Neural progenitor cell (in vitro differentiated cells): ENCODE measurements at regions not wholly inside any gene's neighbourhood (a gene's known extent, or its start where the extent isn't known, plus 50 kb on each side); places are given as distances from the start of the nearest gene placed in this dataset.

Experiments used
- DNase-seq: peaks from one replicate; pipeline ENCODE4 v3.0.0-alpha.2; 2016; ENCODE audit warnings: low spot score
- H2AFZ ChIP-seq: fragments of 200-600 bp; sonication (generic); replicated peaks from 2 replicates; pipeline ENCODE4 v1.6.1; 2016; ENCODE audit warnings: antibody characterized with exemption
- H3F3A ChIP-seq: fragments of 200-600 bp; sonication (generic); 2 replicates; pipeline ENCODE4 v1.6.1; 2016; ENCODE audit warnings: antibody characterized with exemption, low read depth
- H3K27ac ChIP-seq: fragments of 200-600 bp; sonication (generic); 2 replicates; pipeline ENCODE4 v1.5.1; 2016; ENCODE audit warnings: mild to moderate bottlenecking
- H3K27me3 ChIP-seq: fragments of 200-600 bp; sonication (generic); 2 replicates; pipeline ENCODE4 v1.6.1; 2016; ENCODE audit warnings: mild to moderate bottlenecking, moderate library complexity
- H3K36me3 ChIP-seq: fragments of 200-600 bp; sonication (generic); 2 replicates; pipeline ENCODE4 v1.5.1; 2016
- H3K4me1 ChIP-seq: fragments of 200-600 bp; sonication (generic); 2 replicates; pipeline ENCODE4 v1.6.1; 2016; ENCODE audit warnings: mixed run types
- H3K4me2 ChIP-seq: fragments of 200-600 bp; sonication (generic); 2 replicates; pipeline ENCODE4 v1.6.1; 2016
- H3K4me3 ChIP-seq: fragments of 200-600 bp; sonication (generic); 2 replicates; pipeline ENCODE4 v1.5.1; 2016
- H3K79me2 ChIP-seq: fragments of 200-600 bp; sonication (generic); 2 replicates; pipeline ENCODE4 v1.6.1; 2016; ENCODE audit warnings: low read depth
- H3K9ac ChIP-seq: fragments of 200-600 bp; sonication (generic); 2 replicates; pipeline ENCODE4 v1.6.1; 2016
- H3K9me3 ChIP-seq: fragments of 200-600 bp; sonication (generic); 2 replicates; pipeline ENCODE4 v1.5.1; 2016; ENCODE audit warnings: low read depth
- H4K20me1 ChIP-seq: fragments of 200-600 bp; sonication (generic); 2 replicates; pipeline ENCODE4 v1.6.1; 2016; ENCODE audit warnings: low read depth
- H3K27ac Mint-ChIP-seq: 3 replicates; pipeline ENCODE4 v1.8.0; 2021; ENCODE audit warnings: mixed read lengths
- H3K27me3 Mint-ChIP-seq: 2 replicates; pipeline ENCODE4 v1.8.0; 2022; ENCODE audit warnings: low read depth, mild to moderate bottlenecking, inconsistent platforms, moderate library complexity, mixed read lengths; ENCODE audit not compliant: insufficient read depth
- H3K36me3 Mint-ChIP-seq: 3 replicates; pipeline ENCODE4 v1.8.0; 2021; ENCODE audit warnings: mixed read lengths
- H3K4me1 Mint-ChIP-seq: 3 replicates; pipeline ENCODE4 v1.8.0; 2021; ENCODE audit warnings: mixed read lengths
- H3K4me3 Mint-ChIP-seq: 3 replicates; pipeline ENCODE4 v1.8.0; 2021; ENCODE audit warnings: mild to moderate bottlenecking, moderate library complexity, mixed read lengths
- H3K9me3 Mint-ChIP-seq: 3 replicates; pipeline ENCODE4 v1.8.0; 2020; ENCODE audit warnings: mixed read lengths
- EZH2 ChIP-seq: fragments of 200-600 bp; sonication (generic); IDR thresholded peaks from 2 replicates; pipeline ENCODE4 v1.6.1; 2017; ENCODE audit warnings: antibody characterized with exemption, mild to moderate bottlenecking, moderate library complexity
- EZH2phosphoT487 ChIP-seq: fragments of 200-600 bp; sonication (generic); IDR thresholded peaks from 2 replicates; pipeline ENCODE4 v1.6.1; 2017; ENCODE audit warnings: antibody characterized with exemption
- TF ChIP-seq, protein P1 (sequence below): fragments of 200-600 bp; sonication (generic); IDR thresholded peaks from 2 replicates; pipeline ENCODE4 v1.5.1; 2017; ENCODE audit warnings: antibody characterized with exemption, mild to moderate bottlenecking

DNA sequence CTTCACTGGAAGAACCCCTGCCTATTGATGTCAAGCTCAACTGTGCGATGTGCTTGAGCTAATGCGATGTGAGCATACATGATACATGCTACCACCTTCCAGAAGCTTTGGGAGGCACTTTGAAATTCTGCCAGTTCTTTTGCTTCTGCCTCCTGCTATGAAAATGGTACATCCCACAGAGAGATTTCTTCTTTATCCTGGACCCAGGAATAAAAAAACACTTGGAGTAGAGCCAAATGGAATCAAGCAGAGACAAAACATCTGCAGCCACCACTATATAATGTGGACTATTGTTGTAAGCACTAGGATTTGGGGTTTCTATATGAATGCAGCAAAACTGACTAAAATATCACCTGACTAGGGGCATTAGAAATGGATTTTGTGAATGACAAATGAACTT, 119.9 kb upstream of the GAP43 start:
- Histone ChIP-seq H3F3A (no peaks in the 10 kb centered on the region), H4K20me1 (no peaks in the 10 kb centered on the region), H3K27me3 (no peaks in the 10 kb centered on the region), H3K4me1 (peaks cover 1% of the 10 kb centered on the region), H3K27ac (no peak overlapping the region), H3K36me3 (no peaks in the 10 kb centered on the region), H3K79me2 (no peaks in the 10 kb centered on the region), H3K9ac (no peak overlapping the region), H2AFZ (no peak overlapping the region), H3K4me2 (no peak overlapping the region), H3K9me3 (no peaks in the 10 kb centered on the region), H3K4me3 (no peak overlapping the region)
- Mint-ChIP-seq H3K9me3 (peaks cover 17% of the 10 kb centered on the region), H3K4me1 (peaks cover 14% of the 10 kb centered on the region), H3K27ac (no peak overlapping the region), H3K27me3 (peaks cover 8% of the 10 kb centered on the region), H3K4me3 (no peak overlapping the region), H3K36me3 (peaks cover 3% of the 10 kb centered on the region)
- no peak for DNase-seq
- TF ChIP-seq EZH2phosphoT487, result no peak
- TF ChIP-seq, protein P1, sequence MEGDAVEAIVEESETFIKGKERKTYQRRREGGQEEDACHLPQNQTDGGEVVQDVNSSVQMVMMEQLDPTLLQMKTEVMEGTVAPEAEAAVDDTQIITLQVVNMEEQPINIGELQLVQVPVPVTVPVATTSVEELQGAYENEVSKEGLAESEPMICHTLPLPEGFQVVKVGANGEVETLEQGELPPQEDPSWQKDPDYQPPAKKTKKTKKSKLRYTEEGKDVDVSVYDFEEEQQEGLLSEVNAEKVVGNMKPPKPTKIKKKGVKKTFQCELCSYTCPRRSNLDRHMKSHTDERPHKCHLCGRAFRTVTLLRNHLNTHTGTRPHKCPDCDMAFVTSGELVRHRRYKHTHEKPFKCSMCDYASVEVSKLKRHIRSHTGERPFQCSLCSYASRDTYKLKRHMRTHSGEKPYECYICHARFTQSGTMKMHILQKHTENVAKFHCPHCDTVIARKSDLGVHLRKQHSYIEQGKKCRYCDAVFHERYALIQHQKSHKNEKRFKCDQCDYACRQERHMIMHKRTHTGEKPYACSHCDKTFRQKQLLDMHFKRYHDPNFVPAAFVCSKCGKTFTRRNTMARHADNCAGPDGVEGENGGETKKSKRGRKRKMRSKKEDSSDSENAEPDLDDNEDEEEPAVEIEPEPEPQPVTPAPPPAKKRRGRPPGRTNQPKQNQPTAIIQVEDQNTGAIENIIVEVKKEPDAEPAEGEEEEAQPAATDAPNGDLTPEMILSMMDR, result no peak
- TF ChIP-seq EZH2, result no peak

DNA sequence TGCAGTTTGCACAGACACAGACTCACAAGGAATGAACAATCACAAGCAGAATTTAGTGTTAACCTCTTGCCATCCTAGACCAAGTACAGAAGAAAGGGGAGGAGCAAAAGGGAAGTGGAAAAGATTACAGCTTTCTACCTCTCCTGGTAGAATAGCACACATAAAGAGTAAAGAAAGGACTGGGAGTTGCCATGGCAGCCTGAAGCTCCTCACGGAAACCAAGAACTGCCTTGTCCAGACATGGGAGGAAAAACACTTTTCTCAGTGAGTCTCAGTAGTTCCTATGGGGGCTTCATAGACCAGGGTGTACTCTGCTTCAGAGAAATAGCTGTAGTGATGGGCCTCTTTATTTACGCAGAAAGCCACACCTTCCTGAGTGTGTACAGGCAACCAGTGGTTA, 114.7 kb upstream of the GAP43 start:
- Mint-ChIP-seq H3K27me3 (peaks cover 11% of the 10 kb centered on the region), H3K36me3 (peaks cover 3% of the 10 kb centered on the region), H3K4me1 (peaks cover 42% of the 10 kb centered on the region), H3K27ac (no peak overlapping the region), H3K9me3 (peaks cover 17% of the 10 kb centered on the region), H3K4me3 (no peak overlapping the region)
- Histone ChIP-seq H3K9me3 (no peaks in the 10 kb centered on the region), H3K4me1 (peaks cover 24% of the 10 kb centered on the region), H3K4me3 (no peak overlapping the region), H3K27me3 (no peaks in the 10 kb centered on the region), H3K9ac (no peak overlapping the region), H3K36me3 (no peaks in the 10 kb centered on the region), H3K27ac (no peak overlapping the region), H2AFZ (peak overlapping the region; percentile 39), H3F3A (peaks cover 10% of the 10 kb centered on the region), H3K79me2 (no peaks in the 10 kb centered on the region), H3K4me2 (no peak overlapping the region), H4K20me1 (no peaks in the 10 kb centered on the region)
- DNase-seq, result no peak
- TF ChIP-seq EZH2, result no peak
- TF ChIP-seq EZH2phosphoT487, result no peak
- TF ChIP-seq, protein P1, result no peak

DNA sequence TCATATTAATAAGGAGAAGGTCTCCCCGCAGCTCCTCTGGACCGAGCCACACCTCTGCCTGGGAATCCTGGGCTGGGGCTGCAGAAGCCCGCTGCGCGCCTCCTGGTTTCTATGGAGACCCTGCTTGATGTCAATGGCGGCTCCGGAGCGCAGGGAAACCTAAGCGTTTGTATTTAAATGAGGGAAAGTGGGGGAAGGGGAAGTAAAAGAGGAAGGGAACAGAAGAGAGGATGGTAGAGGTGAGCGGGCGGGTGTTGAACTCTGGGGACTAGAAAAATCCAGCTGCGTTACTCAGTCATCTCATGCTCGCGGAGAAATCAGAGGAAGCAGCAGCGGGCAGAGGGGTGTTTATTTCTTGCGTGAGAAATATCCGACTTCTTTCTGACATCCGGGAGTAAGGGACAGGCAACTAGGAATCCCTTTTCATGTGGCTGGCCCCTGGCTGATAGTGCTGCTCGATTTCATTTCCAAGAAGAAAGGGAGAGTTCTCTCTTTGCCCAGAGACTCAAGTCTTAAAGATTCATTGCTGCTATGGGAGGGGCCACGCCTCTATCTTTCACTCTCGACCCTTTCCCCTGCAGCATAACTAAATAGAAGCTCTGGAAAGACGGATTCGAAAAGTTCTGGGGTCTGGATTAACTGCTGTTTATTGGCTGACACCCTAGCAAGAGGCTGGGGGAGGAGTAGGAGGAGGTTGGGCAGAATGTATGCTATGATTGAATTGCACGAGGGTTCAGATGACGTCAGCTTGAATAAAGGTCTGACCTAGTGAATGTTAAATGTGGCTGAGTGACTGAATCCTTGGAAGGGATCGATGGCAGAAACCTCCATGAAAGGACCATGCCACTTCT, 110.5 kb upstream of the GAP43 start:
- Histone ChIP-seq H3K4me2 (peak overlapping the region; percentile 89), H3K79me2 (no peaks in the 10 kb centered on the region), H3K27me3 (no peaks in the 10 kb centered on the region), H2AFZ (peak overlapping the region; percentile 98), H3K9me3 (no peaks in the 10 kb centered on the region), H3F3A (peaks cover 11% of the 10 kb centered on the region), H3K9ac (peak overlapping the region; percentile 36), H3K36me3 (no peaks in the 10 kb centered on the region), H3K4me1 (peaks cover 25% of the 10 kb centered on the region), H3K27ac (peak overlapping the region; percentile 80), H3K4me3 (peak overlapping the region; percentile 59), H4K20me1 (no peaks in the 10 kb centered on the region)
- Mint-ChIP-seq H3K9me3 (peaks cover 8% of the 10 kb centered on the region), H3K36me3 (peaks cover 2% of the 10 kb centered on the region), H3K4me1 (peaks cover 56% of the 10 kb centered on the region), H3K27ac (peak overlapping the region; percentile 100), H3K4me3 (peak overlapping the region; percentile 92), H3K27me3 (peaks cover 6% of the 10 kb centered on the region)
- no peak for TF ChIP-seq EZH2
- no peak for TF ChIP-seq EZH2phosphoT487
- TF ChIP-seq, protein P1, result no peak
- DNase-seq, result peak; percentile 91
